ENCODE measurements at regions not wholly inside any gene's neighbourhood (a gene's known extent, or its start where the extent isn't known, plus 50 kb on each side); places are given as distances from the start of the nearest gene placed in this dataset.
"Not testable (repeated sequence)": the region's sequence is repeated elsewhere in the genome, so short reads cannot be mapped to it uniquely, and the experiment has no call there.

- DNase-seq: no peak
Measured at GRCh38 chr3:101999177-101999779, 150.0 kb downstream of the NFKBIZ start.

- DNase-seq: no peak
Measured at GRCh38 chr3:102000620-102001209, 151.4 kb downstream of the NFKBIZ start.

GRCh38 chr3:102002056-102002455 is 152.7 kb downstream of the NFKBIZ start:
- no peak for DNase-seq

GRCh38 chr3:102004561-102004960 is 155.2 kb downstream of the NFKBIZ start:
- DNase-seq: no peak

GRCh38 chr3:102005551-102005950 is 156.2 kb downstream of the NFKBIZ start:
- no peak for DNase-seq

- DNase-seq: no peak
Measured at GRCh38 chr3:102006812-102007485, 157.6 kb downstream of the NFKBIZ start.

GRCh38 chr3:102008436-102008835 is 159.1 kb downstream of the NFKBIZ start:
- not testable (repeated sequence) for DNase-seq

GRCh38 chr3:102016417-102016816 is 167.1 kb downstream of the NFKBIZ start:
- no peak for DNase-seq

GRCh38 chr3:102017784-102018183 is 168.5 kb downstream of the NFKBIZ start:
- no peak for DNase-seq

GRCh38 chr3:102018551-102018950 is 169.2 kb downstream of the NFKBIZ start:
- peak; percentile 39 for DNase-seq

- DNase-seq: no peak
Measured at GRCh38 chr3:102020735-102021134, 171.4 kb downstream of the NFKBIZ start.

GRCh38 chr3:102024270-102024904 is 175.1 kb downstream of the NFKBIZ start:
- no peak for DNase-seq

GRCh38 chr3:102025606-102026270 is 176.4 kb downstream of the NFKBIZ start:
- DNase-seq: no peak

- DNase-seq: no peak
Measured at GRCh38 chr3:102026656-102027055, 177.3 kb downstream of the NFKBIZ start.

GRCh38 chr3:102030661-102031060 is 181.3 kb downstream of the NFKBIZ start:
- DNase-seq: no peak

GRCh38 chr3:102031834-102032233 is 182.5 kb downstream of the NFKBIZ start:
- DNase-seq: no peak

GRCh38 chr3:102032491-102033383 is 183.4 kb downstream of the NFKBIZ start:
- DNase-seq: no peak

- DNase-seq: no peak
Measured at GRCh38 chr3:102034639-102035451, 185.5 kb downstream of the NFKBIZ start.

GRCh38 chr3:102036017-102036416 is 186.7 kb downstream of the NFKBIZ start:
- no peak for DNase-seq

- no peak for DNase-seq
Measured at GRCh38 chr3:102036472-102036871, 187.2 kb downstream of the NFKBIZ start.

GRCh38 chr3:102037209-102037608 is 187.9 kb downstream of the NFKBIZ start:
- DNase-seq: no peak

Measured in CD4-positive, alpha-beta T cell treated with Interleukin-15 for 1 hour (primary cell).